DMS153 treated with DMSO at 0.1 percent for 48 hours (cell line): ENCODE measurements at regions not wholly inside any gene's neighbourhood (a gene's known extent, or its start where the extent isn't known, plus 50 kb on each side); places are given as distances from the start of the nearest gene placed in this dataset.

Source experiments
- DNase-seq: peaks from one replicate; lab custom pipeline; 2025; ENCODE audit not compliant: unreplicated experiment; lab: John Stamatoyannopoulos, UW

DNA sequence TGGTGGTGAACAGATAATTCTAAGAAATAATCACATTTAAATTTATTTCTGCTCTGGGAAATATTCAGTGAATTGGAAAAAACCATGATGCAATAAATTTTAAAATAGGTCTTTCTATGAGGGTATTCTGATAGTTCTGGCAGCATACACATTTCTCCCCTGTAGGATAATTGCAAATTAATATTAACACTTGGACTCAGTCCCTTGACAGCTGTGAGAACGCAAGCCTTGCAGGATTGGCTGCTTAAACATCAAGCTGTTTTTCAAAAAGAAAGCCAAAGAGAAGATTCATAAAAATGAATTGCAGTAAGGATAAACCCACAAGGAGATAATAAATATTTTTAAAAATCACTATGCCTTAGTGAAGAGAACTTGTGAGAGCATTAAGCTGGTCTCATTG is 180.0 kb downstream of the MTRR start:
- DNase-seq = no peak

DNA sequence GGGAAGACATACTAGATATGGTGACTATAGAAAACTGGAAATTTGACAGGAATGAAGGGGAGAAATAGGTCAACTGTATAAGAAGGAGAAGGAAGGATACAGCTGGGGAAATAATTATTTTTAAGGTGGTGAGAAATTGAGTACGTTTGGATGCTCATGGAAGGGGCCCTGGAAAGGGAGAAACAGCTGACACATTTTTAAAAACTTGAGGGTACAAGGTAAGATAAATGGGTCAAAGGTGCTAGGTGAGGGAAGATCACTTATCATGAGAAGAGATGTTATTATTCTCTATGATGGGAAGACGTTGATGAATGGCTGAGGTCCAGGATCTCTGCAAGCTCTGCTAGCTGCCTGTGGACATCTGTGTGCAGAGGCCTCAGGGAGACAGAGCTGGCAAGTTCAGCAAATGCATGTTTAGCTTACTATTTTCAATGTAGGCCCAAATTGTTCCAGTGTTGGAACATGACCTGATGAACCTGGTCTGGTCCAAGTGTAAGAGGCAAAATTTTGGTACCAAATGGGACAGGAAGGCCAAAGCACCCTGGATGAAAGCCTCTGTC is 181.7 kb downstream of the MTRR start:
- no peak for DNase-seq

DNA sequence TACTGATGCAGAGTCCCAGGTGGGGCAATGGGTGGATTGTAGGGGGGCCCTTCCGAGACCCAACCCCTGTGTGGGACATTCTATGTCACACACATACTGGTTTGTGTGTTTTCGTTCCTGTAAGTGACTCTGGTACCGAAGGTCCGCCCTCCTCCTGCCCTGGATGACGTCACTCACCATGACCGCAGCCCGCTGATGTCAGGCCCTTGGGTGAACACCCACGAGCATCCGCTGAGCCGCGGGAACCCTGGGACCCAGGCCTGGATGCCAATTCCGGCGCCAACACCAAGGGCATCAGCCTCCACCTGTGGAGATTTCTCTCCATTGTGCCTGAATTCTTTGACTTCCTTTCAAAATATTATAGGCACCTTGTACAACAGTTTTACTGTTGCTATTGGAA is 184.3 kb downstream of the MTRR start:
- no peak for DNase-seq

DNA sequence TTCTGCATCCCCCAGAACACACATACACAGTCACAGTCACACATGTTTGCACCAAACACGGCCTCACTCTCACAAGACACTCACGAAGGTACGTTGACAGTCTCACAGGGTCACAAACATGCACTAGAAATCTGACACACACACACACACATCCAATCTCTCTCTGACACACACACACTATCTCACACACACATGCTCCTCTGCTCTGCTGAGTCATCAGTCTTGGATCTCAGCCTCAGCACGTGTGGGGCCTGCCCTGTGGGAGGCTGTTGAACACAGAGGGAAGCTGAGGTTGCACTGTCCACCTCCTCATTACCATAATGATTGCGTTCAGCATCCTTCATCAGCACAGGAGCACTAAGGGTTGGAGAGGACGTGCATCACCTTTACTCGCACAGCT is 188.8 kb downstream of the MTRR start:
- no peak for DNase-seq

DNA sequence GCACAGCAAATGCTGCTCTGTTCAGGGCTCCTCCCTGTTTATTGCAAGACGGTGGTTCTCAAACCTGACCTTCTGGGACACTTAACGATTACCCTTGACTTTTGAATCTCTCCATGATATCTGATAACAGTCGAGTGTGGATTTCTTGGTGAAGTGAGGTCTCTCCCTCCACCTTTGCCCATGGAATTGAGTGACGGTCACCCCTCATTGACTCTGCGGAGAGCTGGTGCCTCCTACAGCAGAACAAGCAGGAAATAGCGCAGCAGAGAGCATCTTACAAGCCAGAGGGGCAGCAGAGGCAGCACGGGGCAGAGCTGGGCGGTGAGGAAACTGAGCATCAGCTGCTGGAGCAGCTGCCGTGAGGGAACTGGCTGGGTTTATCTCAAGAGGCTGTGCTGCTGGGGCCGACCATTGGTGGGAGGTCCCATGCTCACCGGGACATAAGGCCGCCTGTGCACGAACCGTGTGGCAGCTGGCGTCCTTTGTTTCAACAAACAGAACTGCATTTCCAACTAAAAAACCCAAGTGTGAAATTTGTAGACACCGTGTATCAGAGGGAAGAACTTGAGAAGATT is 189.8 kb downstream of the MTRR start:
- no peak for DNase-seq

DNA sequence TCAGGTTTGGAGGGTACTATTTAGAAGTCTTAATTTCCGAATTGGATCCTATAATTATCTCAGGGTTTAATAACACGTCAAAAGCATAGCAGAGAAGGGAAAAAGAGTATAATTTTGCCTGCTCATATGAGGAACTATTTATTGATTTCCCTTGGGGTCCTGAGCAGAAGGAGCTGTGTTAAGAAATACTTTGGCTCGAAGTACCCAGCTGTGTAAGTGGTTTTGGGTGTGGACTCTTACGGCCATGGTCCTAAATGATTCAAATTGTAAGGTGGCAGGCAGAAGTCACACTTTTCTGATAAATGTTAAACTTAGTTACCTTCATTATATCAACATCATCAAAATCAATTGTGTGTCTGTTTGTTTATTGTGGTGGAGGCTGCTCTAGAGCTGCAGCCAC is 190.4 kb downstream of the MTRR start:
- DNase-seq = no peak

DNA sequence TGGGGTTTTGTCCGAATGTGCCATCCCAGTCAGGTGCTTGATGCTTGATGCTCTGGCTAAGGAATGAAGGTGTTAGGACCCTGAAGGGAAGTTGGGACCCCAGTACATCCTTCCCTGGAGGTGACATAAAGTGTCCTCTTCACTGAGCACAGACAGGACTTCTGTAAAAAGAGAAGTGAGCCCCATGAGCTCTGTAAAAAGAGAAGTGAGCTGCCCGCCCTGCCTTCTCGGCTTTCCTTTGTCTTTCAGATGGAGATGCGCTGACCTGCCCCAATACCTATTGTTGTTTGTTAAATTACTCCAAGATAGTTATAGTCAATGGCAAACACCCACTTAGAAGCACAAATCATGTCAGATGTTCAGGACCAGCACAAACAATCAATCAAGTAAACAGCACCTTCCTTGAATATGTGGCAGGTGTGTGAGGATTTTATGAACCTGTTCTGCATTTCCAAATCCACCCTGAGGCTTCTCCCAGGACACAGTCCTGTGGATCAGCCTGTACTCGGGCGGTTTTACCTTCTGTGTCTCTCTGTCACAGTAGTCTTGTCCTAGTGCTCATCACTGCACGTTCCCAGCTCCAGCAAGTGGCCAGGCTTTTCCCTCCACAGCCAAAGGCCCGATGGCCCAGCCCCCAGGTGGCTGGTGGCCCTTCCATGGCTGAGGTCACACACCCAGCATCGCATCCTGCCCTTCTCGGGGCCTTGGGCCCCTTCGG is 191.4 kb downstream of the MTRR start:
- DNase-seq = no peak

DNA sequence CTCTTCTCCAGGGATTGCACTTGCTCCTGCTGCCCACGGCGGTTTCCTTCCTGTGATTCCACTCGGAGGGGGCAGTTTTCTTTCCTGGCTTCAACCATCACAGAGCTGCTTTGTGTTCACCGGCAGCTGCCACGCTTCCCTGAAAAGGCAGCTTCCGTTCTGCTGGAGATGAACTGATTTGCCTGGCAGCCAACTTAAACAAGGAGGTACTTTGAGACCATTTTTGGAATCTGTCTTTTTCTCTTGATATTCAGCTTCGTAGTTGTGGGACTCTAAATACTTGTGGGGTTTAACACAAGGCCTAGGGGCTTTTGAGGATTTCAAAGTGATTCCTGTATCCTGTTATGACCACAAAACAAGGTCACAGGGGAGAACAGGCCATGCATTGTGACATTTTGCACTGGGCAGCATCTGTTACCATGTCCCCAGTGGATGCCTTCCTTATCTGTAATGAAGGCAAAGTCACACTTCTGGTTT is 192.0 kb downstream of the MTRR start:
- no peak for DNase-seq

DNA sequence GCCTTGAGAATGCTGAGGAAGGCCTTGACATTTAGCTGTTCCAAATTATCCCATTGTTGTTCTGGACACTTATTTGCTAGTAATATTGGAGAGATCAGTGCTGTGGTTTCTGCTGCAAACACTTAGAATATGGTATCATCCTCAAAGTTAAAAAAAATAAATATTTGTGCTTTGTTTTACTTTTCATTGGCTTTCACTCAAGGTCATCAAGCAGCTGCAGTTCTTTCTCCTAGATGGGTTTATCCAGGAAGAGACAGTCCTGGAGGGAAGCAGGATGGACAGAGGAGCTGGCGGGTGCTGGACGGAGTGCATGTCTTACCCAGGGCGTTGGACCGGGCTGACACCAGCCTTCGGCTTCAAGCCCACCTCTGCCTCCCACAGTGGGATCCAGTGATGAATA is 193.6 kb downstream of the MTRR start:
- DNase-seq = no peak

DNA sequence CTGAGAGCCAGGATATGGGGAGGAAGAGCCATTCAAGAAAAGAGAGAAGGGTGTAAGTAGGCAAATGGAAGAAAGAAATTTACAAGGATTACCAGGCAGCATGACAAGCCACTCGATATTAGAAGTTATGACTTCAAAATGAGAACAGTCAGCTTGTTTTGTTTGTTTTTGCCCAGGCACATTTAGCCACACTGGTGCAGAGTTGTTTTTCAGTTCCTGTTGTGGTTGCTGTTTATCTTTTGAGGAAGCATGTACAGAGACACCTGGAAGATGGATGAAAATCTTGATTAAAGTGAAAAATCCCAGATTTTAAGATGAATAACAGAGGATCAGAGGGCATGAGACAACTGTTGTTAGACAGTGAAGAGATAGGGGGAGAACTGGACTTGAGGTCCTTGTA is 199.1 kb downstream of the MTRR start:
- no peak for DNase-seq

DNA sequence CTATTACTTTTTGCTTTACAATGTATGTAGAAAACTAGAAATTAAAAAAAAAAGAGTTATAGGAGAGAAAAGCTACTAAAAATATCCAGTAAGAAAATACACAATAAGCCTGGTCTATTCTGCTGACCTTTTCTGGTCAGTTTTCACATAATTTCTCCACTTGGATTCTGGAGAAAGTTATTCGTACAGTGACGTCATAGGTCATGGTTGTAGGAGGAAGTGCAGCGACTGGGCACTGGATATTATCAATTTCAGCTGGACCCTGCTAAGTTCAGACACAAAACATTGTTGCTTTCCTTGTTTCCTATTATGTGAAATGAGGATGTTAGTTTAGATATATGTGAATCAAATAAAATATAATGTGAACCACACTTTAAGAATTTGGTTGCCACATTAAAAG is 201.2 kb downstream of the MTRR start:
- no peak for DNase-seq

DNA sequence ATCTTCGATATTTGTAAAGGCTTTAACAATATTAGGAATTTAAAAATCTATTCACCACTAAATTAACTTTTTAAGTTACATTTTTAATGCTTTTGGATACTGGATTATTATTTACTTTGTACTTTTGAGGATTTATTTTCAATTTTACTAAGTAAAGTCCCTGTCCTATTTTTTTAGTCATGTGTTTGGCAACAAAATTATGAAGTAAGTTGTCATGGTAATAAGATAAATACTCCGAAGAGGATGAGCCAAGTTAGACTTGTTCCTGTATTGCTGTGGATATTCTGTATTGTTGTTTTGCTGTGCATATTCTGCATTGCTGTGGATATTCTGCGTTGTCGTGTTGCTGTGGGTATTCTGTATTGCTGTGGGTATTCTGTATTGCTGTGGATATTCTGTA is 210.1 kb downstream of the MTRR start:
- DNase-seq = no peak

DNA sequence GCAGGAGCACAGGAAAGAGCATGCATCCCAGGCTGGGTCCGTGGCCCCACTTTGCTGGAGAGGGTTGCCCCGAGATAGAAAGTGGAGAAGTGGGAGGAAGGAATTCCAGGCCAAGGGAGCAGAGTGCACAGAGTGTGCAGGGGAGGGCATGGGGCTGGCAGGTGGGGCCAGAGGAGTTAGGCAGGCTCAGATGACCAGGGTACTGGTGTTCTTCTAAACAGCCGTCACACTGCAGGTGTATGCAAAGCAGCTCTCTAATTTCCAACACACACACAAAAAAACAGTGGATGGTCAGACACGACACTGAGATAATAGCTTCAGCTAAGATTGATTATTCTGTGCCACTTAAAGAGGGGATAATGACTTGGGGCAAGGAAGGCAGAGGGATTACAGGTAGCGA is 212.2 kb downstream of the MTRR start:
- DNase-seq = no peak

DNA sequence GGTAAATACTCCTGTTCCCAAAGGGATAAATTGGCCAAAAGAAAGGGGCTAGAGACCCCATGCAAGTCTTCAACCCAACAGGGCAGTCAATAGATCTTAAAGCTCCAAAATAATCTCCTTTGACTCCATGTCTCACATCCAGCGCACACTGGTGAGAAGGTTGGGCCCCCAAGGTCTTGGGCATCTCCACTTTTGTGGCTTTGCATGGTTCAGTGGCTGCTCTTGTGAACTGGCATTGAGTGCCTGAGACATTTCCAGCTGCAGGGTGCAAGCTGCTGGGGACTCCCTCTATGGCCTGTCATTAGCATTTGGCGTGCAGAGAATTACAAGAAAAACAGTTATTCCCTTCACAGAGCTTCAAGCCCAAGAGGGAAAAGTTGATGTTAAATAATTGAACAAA is 224.7 kb downstream of the MTRR start:
- no peak for DNase-seq

DNA sequence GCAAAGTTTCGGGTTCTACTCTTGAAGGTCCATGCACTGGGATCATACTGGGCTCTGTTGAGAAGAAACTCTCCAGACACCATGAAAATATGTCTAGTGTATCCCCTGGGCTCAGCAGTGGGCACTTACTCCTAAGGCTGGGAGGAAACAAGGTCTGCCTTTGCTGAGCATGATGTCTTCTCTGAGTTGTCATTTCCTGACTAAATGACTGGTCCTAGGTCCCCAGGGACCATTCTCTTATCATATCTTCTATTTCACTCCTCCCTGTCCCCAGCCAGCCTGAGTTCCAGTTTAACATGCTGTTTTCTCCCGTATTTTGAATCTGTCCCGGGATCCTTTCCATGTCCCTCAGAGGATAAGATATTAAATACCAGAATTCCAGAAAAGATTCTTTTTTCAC is 225.4 kb downstream of the MTRR start:
- no peak for DNase-seq

DNA sequence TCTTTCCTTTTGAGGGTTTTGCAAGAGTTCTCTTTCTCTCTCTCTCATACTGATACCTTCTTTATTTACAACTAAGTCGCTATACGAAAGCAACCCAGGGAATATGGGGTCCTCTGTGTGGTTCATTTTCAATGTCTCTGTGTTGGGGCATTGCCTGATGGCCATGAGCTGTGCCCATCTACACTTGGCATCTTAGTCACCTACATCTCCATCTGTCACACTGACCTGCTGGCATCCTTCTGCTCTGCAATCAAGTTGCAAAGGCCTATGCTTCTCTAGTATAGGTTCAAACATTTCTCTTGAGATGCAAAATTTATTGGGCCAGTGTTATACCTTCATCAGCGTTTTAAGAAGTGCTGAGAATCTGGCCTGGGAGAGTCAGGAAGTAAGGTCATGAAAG is 228.2 kb downstream of the MTRR start:
- DNase-seq = no peak

DNA sequence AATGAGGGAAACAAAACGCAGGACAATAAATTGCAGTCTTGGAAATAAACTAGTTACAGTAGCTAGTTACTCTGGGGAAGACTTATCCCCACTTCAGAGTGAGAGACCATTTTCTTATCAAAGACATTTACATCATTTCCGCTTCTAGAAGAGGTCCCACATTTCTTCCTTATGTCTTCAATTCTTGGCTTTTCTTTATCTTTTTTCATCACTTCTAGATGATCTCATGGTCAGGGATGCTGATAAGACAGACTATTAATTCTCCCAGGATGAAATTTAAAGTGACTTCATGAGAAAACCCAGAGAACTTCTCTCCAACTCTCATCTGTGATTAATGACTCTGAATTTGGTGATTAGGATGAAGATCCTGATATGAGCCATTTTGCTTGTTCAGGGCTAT is 229.1 kb downstream of the MTRR start:
- DNase-seq = no peak

DNA sequence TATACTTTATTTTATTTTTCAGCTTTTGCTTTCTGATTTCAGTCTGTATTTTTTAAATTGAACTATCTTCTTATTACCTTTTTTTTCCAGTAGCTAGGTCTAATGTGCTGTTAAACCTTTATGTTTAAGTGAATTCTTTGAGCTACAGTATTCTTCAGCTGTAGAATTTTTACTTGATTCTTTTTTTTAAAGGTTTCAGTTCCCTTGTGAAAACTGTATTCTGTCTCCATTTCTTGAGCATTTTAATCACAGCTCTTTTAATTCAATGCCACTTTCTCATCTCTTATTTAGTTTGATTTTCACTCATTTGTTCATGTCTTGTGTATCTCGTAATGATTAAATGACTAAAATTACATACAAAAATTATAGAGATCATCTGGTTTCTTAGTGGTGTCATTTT is 233.8 kb downstream of the MTRR start:
- no peak for DNase-seq

DNA sequence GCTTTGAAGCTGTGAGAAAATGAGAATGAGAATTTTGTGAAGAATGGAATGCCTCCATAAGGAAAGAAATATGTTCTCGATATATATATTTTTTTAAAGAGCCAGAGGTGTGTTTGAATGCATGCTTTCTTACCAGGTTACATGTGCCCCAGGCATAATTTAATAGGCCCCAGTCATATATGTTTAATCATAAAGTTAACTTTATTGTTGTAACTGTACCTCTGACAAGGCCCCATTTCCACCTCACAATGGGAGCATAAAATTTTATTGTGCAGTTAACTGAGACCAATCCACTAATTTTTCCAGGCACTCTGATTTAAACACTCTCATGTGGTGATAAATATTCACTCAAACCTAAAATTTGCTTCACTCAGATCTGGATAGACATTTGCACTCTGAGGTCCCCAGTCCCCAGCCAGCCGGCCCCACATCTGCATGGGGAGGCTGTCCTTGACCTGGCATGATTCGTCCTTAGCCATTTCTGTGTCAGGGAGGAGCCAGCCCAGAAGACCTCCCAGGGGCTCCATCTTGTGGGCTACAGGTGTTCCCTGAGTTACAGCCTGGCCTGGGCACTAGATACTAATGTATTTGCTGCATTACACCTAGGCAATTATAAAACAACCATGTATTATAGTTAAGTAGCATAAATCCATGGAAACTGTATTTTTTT is 245.8 kb downstream of the MTRR start:
- DNase-seq = no peak

DNA sequence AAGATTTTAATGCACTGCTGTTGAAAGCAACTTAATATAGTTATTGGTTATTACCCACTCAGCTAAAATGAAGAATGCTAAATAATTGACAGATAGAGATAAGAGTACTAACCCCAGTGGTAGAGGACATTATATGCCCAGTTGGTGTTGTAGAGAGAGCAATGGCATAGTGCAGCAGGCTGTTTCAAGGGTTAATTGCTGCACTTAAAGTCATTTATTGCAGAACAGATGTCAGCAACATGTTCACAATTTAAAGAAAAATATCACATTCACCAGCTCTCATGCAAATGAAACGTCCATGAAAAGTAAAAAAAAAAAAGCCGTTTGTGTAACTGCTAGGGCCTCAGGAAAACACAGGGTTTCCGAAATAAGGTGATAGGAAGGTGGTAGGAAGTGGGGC is 254.6 kb downstream of the MTRR start:
- DNase-seq = no peak

DNA sequence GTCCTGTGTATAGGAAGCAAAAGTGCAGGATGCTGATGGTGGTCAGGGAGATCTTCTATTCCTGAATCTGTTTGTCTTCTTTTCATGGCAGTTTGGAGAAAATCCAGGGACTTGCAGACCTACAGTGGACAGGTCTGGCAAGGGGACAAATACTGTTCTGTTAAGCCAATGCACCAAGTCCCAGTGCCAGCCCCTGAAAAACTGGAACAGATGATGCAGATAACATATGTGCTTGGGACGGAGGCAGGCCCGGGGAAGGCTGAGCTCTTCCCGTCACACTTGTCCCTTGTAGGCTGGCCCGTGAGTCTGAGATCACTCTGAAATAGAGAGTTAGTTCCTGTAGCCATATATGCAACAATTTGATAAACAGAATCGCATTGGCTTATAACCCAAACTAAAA is 265.7 kb downstream of the MTRR start:
- DNase-seq = no peak

DNA sequence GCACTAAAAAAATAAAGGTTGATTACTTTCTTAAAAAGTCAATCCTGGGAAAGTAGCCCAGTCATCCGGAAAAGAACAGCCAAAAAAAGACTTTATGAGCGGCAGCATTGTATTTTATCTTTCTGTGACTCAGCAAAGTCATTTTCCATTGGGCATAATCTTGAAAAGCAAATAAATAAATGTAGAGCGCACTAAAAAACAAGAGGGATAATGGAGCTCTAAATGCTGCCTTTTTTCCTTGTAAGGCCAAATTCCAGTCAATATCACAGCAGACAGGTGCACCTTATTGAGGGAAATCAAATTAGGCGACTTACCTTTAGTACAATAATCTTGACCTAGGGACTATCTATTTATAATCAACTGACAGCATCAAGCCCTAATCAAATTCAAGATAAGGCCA is 266.8 kb downstream of the MTRR start:
- no peak for DNase-seq
